SK-N-SH (cell line): ENCODE measurements at regions not wholly inside any gene's neighbourhood (a gene's known extent, or its start where the extent isn't known, plus 50 kb on each side); places are given as distances from the start of the nearest gene placed in this dataset.

Experiments used
- CTCF ChIA-PET: fragments of 300-600, 350-600 bp; formaldehyde crosslinking; extraction: SDS; loops from one replicate; lab custom pipeline; 2021; lab: Yijun Ruan, JAX
- POLR2A ChIA-PET: fragments of 350-600 bp; sonication (Branson Sonifier 250); formaldehyde crosslinking; extraction: SDS; loops from one replicate; lab custom pipeline; 2020; ENCODE audit warnings: antibody characterized with exemption, inconsistent platforms; lab: Yijun Ruan, JAX
- DNase-seq: peaks from one replicate; pipeline ENCODE4 v3.0.0; 2012
- H2AFZ ChIP-seq: fragments of 200-600 bp; sonication (generic); 2 replicates; pipeline ENCODE4 v1.8.1; 2016; ENCODE audit warnings: antibody characterized with exemption, mild to moderate bottlenecking, low read depth
- H3F3A ChIP-seq: fragments of 200-600 bp; sonication (generic); replicated peaks from 2 replicates; pipeline ENCODE3; 2016; ENCODE audit warnings: antibody characterized with exemption, mild to moderate bottlenecking; ENCODE audit not compliant: insufficient read depth
- H3K27ac ChIP-seq, 2 experiments: fragments of 200-500 bp in 1 of 2; fragments of 200-600 bp in 1 of 2; sonication (Bioruptor generic) in 1 of 2; sonication (generic), shearing (Covaris generic) in 1 of 2; 2 replicates each; pipeline versions ENCODE4 v1.5.1 to v1.6.1; 2014 to 2016; ENCODE audit warnings: low read depth in 2 of 2, inconsistent platforms in 1 of 2, low read length in 1 of 2, mild to moderate bottlenecking in 1 of 2, mixed read lengths in 1 of 2
- H3K27me3 ChIP-seq: fragments of 200-600 bp; sonication (generic), shearing (Covaris generic); 2 replicates; pipeline ENCODE4 v1.6.1; 2016; ENCODE audit warnings: mixed run types; ENCODE audit not compliant: insufficient read depth
- H3K36me3 ChIP-seq, 2 experiments: fragments of 200-500 bp in 1 of 2; fragments of 200-600 bp in 1 of 2; sonication (Bioruptor generic) in 1 of 2; sonication (generic) in 1 of 2; replicated peaks in 1 of 2; 2 replicates each; pipeline versions ENCODE3 to v1.5.1; 2014 to 2016; ENCODE audit warnings: low read length in 1 of 2, mild to moderate bottlenecking in 1 of 2; ENCODE audit not compliant: insufficient read depth in 2 of 2, control insufficient read depth in 1 of 2
- H3K4me1 ChIP-seq, 2 experiments: fragments of 200-500 bp in 1 of 2; fragments of 200-600 bp in 1 of 2; sonication (Bioruptor generic) in 1 of 2; sonication (generic), shearing (Covaris generic) in 1 of 2; 2 replicates each; pipeline versions ENCODE4 v1.5.1 to v1.6.1; 2014 to 2016; ENCODE audit warnings: low read depth in 1 of 2, low read length in 1 of 2, mixed run types in 1 of 2; ENCODE audit not compliant: insufficient read depth in 2 of 2, control insufficient read depth in 1 of 2
- H3K4me2 ChIP-seq: fragments of 200-600 bp; sonication (generic), shearing (Covaris generic); 2 replicates; pipeline ENCODE4 v1.6.1; 2017; ENCODE audit warnings: mixed run types
- H3K4me3 ChIP-seq, 2 experiments: fragments of 200-500 bp in 1 of 2; fragments of 200-600 bp in 1 of 2; sonication (Bioruptor generic) in 1 of 2; sonication (generic), shearing (Covaris generic) in 1 of 2; 2 replicates each; pipeline versions ENCODE4 v1.5.1 to v1.8.1; 2014 to 2016; ENCODE audit warnings: low read depth in 2 of 2, inconsistent platforms in 1 of 2, low read length in 1 of 2, mild to moderate bottlenecking in 1 of 2, mixed read lengths in 1 of 2, moderate library complexity in 1 of 2
- H3K79me2 ChIP-seq: fragments of 200-600 bp; sonication (generic); 2 replicates; pipeline ENCODE4 v1.8.1; 2017; ENCODE audit warnings: mild to moderate bottlenecking; ENCODE audit not compliant: insufficient read depth
- H3K9ac ChIP-seq: fragments of 200-600 bp; sonication (generic); 2 replicates; pipeline ENCODE4 v1.6.1; 2017; ENCODE audit warnings: mixed run types
- H3K9me2 ChIP-seq: fragments of 200-600 bp; sonication (generic); 2 replicates; pipeline ENCODE4 v1.6.1; 2017; ENCODE audit warnings: mixed run types
- H3K9me3 ChIP-seq: fragments of 200-600 bp; sonication (generic); 2 replicates; pipeline ENCODE4 v1.6.1; 2017; ENCODE audit warnings: mixed run types, mild to moderate bottlenecking, moderate library complexity
- H4K20me1 ChIP-seq: fragments of 200-600 bp; sonication (generic); 2 replicates; pipeline ENCODE4 v1.6.1; 2017; ENCODE audit warnings: mild to moderate bottlenecking, mixed run types; ENCODE audit not compliant: insufficient read depth
- CHD2 ChIP-seq: fragments of 150-350 bp; IDR thresholded peaks from 2 replicates; pipeline ENCODE4 v1.6.1; 2018; ENCODE audit warnings: low read length; ENCODE audit not compliant: partially characterized antibody
- ELF1 ChIP-seq: IDR thresholded peaks from 2 replicates; pipeline ENCODE4 v1.4.0; 2012
- GABPA ChIP-seq: IDR thresholded peaks from 2 replicates; pipeline ENCODE4 v1.4.0; 2012; ENCODE audit warnings: low read depth, mild to moderate bottlenecking
- MXI1 ChIP-seq: IDR thresholded peaks from 2 replicates; pipeline ENCODE4 v1.6.1; 2012; ENCODE audit warnings: mild to moderate bottlenecking, low read depth, low read length, improper control_type of control experiment
- NFIC ChIP-seq: IDR thresholded peaks from 2 replicates; pipeline ENCODE4 v1.4.0; 2012; ENCODE audit warnings: borderline replicate concordance
- NRF1 ChIP-seq: IDR thresholded peaks from 2 replicates; pipeline ENCODE4 v1.6.1; 2012; ENCODE audit warnings: low read depth, mild to moderate bottlenecking, low read length
- POLR2AphosphoS5 ChIP-seq: IDR thresholded peaks from 2 replicates; pipeline ENCODE4 v1.6.1; 2012; ENCODE audit warnings: low read depth, low read length
- RAD21 ChIP-seq: IDR thresholded peaks from 2 replicates; pipeline ENCODE4 v1.6.1; 2012; ENCODE audit warnings: mild to moderate bottlenecking, low read length
- RCOR1 ChIP-seq: fragments of 150-350 bp; IDR thresholded peaks from 2 replicates; pipeline ENCODE4 v1.6.1; 2017; ENCODE audit warnings: antibody characterized with exemption, low read length
- RXRA ChIP-seq: IDR thresholded peaks from 2 replicates; pipeline ENCODE4 v1.4.0; 2012; ENCODE audit warnings: low read depth, mild to moderate bottlenecking, borderline replicate concordance
- SMC3 ChIP-seq: IDR thresholded peaks from 2 replicates; pipeline ENCODE4 v1.6.1; 2012; ENCODE audit warnings: low read depth, low read length, improper control_type of control experiment
- TAF1 ChIP-seq: IDR thresholded peaks from 2 replicates; pipeline ENCODE4 v1.6.1; 2012; ENCODE audit warnings: low read depth, mild to moderate bottlenecking, low read length, moderate library complexity, borderline replicate concordance
- TCF12 ChIP-seq: IDR thresholded peaks from 2 replicates; pipeline ENCODE4 v1.4.0; 2012
- TEAD4 ChIP-seq: IDR thresholded peaks from 2 replicates; pipeline ENCODE4 v1.4.0; 2012; ENCODE audit warnings: mild to moderate bottlenecking, borderline replicate concordance; ENCODE audit not compliant: insufficient read depth
- WGBS: methylation state at CpG from one replicate; pipeline ENCODE4 v1.1.6; 2017; ENCODE audit warnings: low lambda C conversion rate; 5-methylcytosine and 5-hydroxymethylcytosine counted together
- TF ChIP-seq, protein P1 (sequence below): fragments of 150-350 bp; IDR thresholded peaks from 2 replicates; pipeline ENCODE4 v1.6.1; 2017; ENCODE audit warnings: antibody characterized with exemption, low read length, low read depth, borderline replicate concordance
- TF ChIP-seq, protein P2 (sequence below): fragments of 200-600 bp; sonication (generic); IDR thresholded peaks from 2 replicates; pipeline ENCODE4 v1.6.1; 2017; ENCODE audit warnings: antibody characterized with exemption, mild to moderate bottlenecking, moderate library complexity
- TF ChIP-seq, protein P3 (sequence below): IDR thresholded peaks from 2 replicates; pipeline ENCODE4 v1.4.0; 2012; ENCODE audit warnings: low read depth, borderline replicate concordance
- TF ChIP-seq, protein P4 (sequence below): fragments of 150-350 bp; IDR thresholded peaks from 2 replicates; pipeline ENCODE4 v1.6.1; 2016; ENCODE audit warnings: mild to moderate bottlenecking, low read depth, low read length

DNA sequence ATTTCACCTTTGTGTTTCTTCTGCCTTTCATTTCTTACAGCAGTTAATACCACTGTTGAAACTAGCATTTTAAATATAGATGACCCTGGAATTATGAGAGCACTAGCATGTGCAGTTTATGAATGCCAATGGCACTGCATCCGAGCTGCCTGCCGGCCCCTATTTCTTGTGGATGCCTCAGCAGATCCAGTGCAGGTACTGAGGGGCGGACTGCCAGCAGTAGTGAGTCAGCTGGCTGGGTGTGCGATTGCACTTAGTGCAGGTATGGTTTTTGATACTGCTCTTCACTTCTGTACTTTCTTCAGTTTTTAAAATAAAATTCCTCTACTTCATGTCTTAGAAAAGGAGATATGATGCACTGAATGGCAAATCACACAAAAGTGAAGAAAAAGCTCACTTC lies 453.0 kb downstream of the DIPK2A start:
- Histone ChIP-seq H3K4me2 (no peak overlapping the region), H3K27me3 (no peaks in the 10 kb centered on the region), H3F3A (no peaks in the 10 kb centered on the region), H3K79me2 (no peaks in the 10 kb centered on the region), H3K4me3 (no peak overlapping the region), H2AFZ (no peak overlapping the region), H3K9me2 (no peaks in the 10 kb centered on the region), H4K20me1 (no peaks in the 10 kb centered on the region), H3K9ac (no peak overlapping the region), H3K4me1 (no peaks in the 10 kb centered on the region), H3K27ac (no peak overlapping the region), H3K9me3 (no peaks in the 10 kb centered on the region), H3K36me3 (no peaks in the 10 kb centered on the region)
- WGBS, result 9% methylated on average over 4 of the region's 4 CpGs
- no peak for DNase-seq
- POLR2A ChIA-PET, result no interaction called here
- CTCF ChIA-PET, result interaction anchor here (1.4 kb wide), 1 partner anchor 27 kb away, joined by 3 read pairs; no protein-coding TSS in a partner anchor
- TF ChIP-seq SMC3 (no peak), TEAD4 (no peak), POLR2AphosphoS5 (no peak), NFIC (no peak), NRF1 (no peak), TAF1 (no peak), RCOR1 (no peak), CHD2 (no peak), MXI1 (no peak), RXRA (no peak), RAD21 (no peak), GABPA (no peak), ELF1 (no peak), TCF12 (no peak)
- TF ChIP-seq, protein P1, sequence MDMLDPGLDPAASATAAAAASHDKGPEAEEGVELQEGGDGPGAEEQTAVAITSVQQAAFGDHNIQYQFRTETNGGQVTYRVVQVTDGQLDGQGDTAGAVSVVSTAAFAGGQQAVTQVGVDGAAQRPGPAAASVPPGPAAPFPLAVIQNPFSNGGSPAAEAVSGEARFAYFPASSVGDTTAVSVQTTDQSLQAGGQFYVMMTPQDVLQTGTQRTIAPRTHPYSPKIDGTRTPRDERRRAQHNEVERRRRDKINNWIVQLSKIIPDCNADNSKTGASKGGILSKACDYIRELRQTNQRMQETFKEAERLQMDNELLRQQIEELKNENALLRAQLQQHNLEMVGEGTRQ, result no peak
- TF ChIP-seq, protein P2, sequence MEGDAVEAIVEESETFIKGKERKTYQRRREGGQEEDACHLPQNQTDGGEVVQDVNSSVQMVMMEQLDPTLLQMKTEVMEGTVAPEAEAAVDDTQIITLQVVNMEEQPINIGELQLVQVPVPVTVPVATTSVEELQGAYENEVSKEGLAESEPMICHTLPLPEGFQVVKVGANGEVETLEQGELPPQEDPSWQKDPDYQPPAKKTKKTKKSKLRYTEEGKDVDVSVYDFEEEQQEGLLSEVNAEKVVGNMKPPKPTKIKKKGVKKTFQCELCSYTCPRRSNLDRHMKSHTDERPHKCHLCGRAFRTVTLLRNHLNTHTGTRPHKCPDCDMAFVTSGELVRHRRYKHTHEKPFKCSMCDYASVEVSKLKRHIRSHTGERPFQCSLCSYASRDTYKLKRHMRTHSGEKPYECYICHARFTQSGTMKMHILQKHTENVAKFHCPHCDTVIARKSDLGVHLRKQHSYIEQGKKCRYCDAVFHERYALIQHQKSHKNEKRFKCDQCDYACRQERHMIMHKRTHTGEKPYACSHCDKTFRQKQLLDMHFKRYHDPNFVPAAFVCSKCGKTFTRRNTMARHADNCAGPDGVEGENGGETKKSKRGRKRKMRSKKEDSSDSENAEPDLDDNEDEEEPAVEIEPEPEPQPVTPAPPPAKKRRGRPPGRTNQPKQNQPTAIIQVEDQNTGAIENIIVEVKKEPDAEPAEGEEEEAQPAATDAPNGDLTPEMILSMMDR, result no peak
- TF ChIP-seq, protein P3, sequence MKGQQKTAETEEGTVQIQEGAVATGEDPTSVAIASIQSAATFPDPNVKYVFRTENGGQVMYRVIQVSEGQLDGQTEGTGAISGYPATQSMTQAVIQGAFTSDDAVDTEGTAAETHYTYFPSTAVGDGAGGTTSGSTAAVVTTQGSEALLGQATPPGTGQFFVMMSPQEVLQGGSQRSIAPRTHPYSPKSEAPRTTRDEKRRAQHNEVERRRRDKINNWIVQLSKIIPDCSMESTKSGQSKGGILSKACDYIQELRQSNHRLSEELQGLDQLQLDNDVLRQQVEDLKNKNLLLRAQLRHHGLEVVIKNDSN, result no peak
- TF ChIP-seq, protein P4, sequence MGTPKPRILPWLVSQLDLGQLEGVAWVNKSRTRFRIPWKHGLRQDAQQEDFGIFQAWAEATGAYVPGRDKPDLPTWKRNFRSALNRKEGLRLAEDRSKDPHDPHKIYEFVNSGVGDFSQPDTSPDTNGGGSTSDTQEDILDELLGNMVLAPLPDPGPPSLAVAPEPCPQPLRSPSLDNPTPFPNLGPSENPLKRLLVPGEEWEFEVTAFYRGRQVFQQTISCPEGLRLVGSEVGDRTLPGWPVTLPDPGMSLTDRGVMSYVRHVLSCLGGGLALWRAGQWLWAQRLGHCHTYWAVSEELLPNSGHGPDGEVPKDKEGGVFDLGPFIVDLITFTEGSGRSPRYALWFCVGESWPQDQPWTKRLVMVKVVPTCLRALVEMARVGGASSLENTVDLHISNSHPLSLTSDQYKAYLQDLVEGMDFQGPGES, result no peak
